ENCODE measurements at regions not wholly inside any gene's neighbourhood (a gene's known extent, or its start where the extent isn't known, plus 50 kb on each side); places are given as distances from the start of the nearest gene placed in this dataset.

DNA sequence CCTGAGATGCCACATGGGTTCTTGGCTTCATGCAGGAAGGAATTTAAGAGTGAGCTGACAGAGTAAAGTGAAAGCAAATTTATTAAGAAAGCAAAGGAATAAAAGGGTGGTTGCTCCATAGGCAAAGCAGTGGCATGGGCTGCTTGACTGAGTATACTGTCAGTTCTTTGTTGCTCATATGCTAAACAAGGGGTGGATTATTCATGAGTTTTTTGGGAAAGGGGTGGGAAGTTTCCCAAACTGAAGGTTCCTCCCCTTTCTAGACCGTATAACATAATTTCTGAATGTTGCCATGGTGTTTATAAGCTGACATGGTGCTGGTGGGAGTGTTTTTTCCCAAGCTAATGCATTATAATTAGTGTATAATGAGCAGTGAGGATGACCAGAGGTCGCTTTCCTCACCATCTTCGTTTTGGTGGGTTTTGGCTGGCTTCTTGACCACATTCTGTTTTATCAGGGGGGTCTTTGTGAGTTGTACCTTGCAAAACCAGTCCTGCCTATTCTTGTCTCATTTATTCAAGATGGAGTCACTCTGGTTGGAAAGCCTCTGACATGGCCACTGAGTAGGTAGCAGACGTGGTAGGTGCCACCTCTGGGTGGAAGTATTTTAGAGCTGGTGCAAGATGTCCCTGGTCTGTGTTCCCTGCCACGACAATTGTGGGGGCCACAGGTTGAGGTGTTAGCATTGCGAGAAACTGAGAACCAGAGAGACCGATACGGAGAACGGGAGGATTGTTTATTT is 107.5 kb upstream of the SDK1 start:
- no peak for DNase-seq (ENCODE audit: extremely low spot score, unreplicated experiment)
- no peak for TF ChIP-seq CTCF (conservative IDR thresholded peaks at IDR 0.05)
- Mint-ChIP-seq H3K27me3 (peaks cover 15% of the 10 kb centered on the region), H3K4me1 (ENCODE audit: unreplicated experiment) (peaks cover 35% of the 10 kb centered on the region), H3K4me3 (no peak overlapping the region), H3K27ac (peak overlapping the region; percentile 85), H3K9me3 (peaks cover 6% of the 10 kb centered on the region), H3K36me3 (no peaks in the 10 kb centered on the region)

DNA sequence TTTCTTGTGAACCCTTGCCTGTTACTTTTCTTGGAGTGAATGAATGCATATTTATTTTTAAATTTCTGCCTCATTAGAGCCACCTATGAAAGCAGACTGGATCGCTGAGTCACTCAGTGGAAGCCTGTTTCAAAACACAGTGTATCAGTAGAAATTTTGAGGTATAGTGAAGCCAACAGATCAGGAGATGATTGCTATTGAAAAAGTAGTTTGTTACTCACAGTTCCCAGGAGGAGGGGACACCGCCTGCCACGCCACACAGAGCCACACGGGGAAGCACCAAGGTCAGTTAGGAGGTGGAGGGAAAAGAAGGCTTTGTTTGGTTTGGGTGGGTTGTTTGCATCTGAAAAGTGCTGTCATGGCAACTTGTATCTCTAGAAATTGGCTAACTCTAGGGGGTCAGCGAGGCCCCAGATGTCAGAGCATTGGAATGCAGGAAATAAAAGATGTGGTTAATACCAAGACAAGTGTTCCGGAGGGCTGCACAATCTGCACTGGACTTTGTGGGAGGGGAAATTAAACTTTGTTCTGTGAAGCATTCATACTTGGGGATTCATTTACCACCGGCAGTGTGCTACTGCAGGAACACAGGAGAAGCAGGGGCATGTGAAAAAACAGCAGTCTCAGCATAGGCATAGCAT is 106.4 kb upstream of the SDK1 start:
- H3K36me3 Mint-ChIP-seq: no peaks in the 10 kb centered on the region
- H3K27ac Mint-ChIP-seq: peak overlapping the region; percentile 85
- TF ChIP-seq CTCF (conservative IDR thresholded peaks at IDR 0.05): peak; percentile 69
- DNase-seq (ENCODE audit: extremely low spot score, unreplicated experiment): no peak
- H3K9me3 Mint-ChIP-seq: peaks cover 9% of the 10 kb centered on the region
- H3K27me3 Mint-ChIP-seq: peaks cover 15% of the 10 kb centered on the region
- H3K4me3 Mint-ChIP-seq: peak overlapping the region; percentile 23
- H3K4me1 Mint-ChIP-seq (ENCODE audit: unreplicated experiment): peaks cover 30% of the 10 kb centered on the region

DNA sequence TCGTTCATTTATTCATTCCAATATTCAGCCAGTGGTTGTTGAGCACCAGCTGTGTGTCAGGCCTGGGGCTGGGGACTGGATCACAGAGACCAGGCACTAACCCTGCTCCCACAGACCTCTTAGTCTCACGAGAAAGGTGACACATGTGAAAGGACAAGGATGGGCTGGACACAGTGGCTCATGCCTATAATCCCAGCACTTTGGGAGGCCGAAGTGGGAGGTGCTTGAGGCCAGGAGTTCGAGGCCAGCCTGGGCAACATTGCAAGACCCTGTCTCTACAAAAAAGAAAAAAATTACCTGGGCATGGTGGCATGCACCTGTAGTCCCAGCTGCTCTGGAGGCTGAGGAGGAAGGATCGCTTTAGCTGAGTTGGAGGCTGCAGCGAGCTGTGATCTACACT is 105.9 kb upstream of the SDK1 start:
- H3K4me1 Mint-ChIP-seq (ENCODE audit: unreplicated experiment): peaks cover 30% of the 10 kb centered on the region
- H3K27me3 Mint-ChIP-seq: peaks cover 15% of the 10 kb centered on the region
- H3K27ac Mint-ChIP-seq: peak overlapping the region; percentile 85
- TF ChIP-seq CTCF (conservative IDR thresholded peaks at IDR 0.05): no peak
- no peak overlapping the region for H3K4me3 Mint-ChIP-seq
- H3K9me3 Mint-ChIP-seq: peaks cover 12% of the 10 kb centered on the region
- H3K36me3 Mint-ChIP-seq: no peaks in the 10 kb centered on the region
- no peak for DNase-seq (ENCODE audit: extremely low spot score, unreplicated experiment)

DNA sequence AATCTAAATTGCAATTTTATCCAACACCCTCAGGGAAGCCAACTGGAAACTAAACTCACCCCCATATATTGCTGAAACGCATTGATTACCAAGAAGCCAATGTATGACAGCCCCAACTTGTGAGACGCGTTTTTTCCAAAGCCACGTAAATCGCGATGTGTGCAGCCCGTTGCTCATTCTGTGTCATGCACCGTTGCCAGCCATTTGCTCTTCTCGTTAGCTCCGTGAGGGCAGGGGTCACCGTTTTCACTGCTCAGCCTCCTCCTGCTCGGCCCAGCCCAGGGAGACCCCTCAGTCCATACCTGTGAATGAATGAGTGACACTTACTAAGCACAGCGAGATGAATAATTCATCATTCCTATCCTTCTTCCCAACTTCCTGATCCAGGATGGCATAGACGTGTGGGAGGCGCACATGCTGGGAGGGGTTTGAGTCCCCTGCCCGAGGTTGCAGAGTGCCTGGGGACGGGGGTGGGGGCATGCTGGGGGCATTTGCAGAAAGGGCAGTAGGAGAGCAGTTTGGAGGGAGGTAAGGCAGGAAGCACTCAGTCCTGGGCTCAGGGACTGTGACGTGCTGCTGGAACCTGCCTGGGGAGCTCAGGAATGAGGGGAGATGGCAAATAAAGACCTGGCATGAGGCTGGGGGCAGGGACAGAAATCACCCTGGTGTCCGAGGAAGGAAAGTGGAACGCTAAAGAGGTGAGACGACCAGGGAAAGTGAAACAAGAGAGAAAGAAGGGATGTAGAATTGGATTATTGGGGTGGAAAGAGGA is 104.2 kb upstream of the SDK1 start:
- Mint-ChIP-seq H3K27me3 (peaks cover 21% of the 10 kb centered on the region), H3K36me3 (no peaks in the 10 kb centered on the region), H3K27ac (no peak overlapping the region), H3K4me1 (ENCODE audit: unreplicated experiment) (peaks cover 27% of the 10 kb centered on the region), H3K4me3 (no peak overlapping the region), H3K9me3 (peaks cover 12% of the 10 kb centered on the region)
- DNase-seq (ENCODE audit: extremely low spot score, unreplicated experiment): no peak
- no peak for TF ChIP-seq CTCF (conservative IDR thresholded peaks at IDR 0.05)

- Mint-ChIP-seq H3K27ac (no peak overlapping the region), H3K27me3 (peaks cover 18% of the 10 kb centered on the region), H3K9me3 (peaks cover 12% of the 10 kb centered on the region), H3K4me1 (ENCODE audit: unreplicated experiment) (peaks cover 22% of the 10 kb centered on the region), H3K4me3 (no peak overlapping the region), H3K36me3 (no peaks in the 10 kb centered on the region)
- no peak for DNase-seq (ENCODE audit: extremely low spot score, unreplicated experiment)
- no peak for TF ChIP-seq CTCF (conservative IDR thresholded peaks at IDR 0.05)
Measured at GRCh38 chr7:3197567-3198213, 103.4 kb upstream of the SDK1 start.
